K562 (cell line): ENCODE measurements at regions not wholly inside any gene's neighbourhood (a gene's known extent, or its start where the extent isn't known, plus 50 kb on each side); places are given as distances from the start of the nearest gene placed in this dataset.

Experiments used
- ATAC-seq: fragments of 200-7000 bp; cut with Tn5 transposase; 3 replicates; pipeline ENCODE4 v1.9.1; 2020; ENCODE audit warnings: moderate library complexity
- BruUV-seq: library from RNA; stranded (reverse); fragments of 400-500 nt; replicated peaks from 2 replicates; lab custom pipeline; 2021; lab: Mats Ljungman, UMichigan
- CTCF ChIA-PET: fragments of 300-600 bp; formaldehyde crosslinking; extraction: SDS; loops from one replicate; lab custom pipeline; 2021; ENCODE audit warnings: low intra/inter-chr PET ratio; lab: Yijun Ruan, JAX
- POLR2A ChIA-PET: fragments of 300-600, 350-650 bp; sonication (Branson Sonifier 250); formaldehyde crosslinking; extraction: SDS; loops from one replicate; lab custom pipeline; 2021; ENCODE audit warnings: antibody characterized with exemption, inconsistent platforms; lab: Yijun Ruan, JAX
- DNase-seq, 4 experiments: peaks; one replicate each; pipeline versions ENCODE4 v3.0.0 to v3.0.0-alpha.2; 2011 to 2018; ENCODE audit warnings: low spot score in 3 of 4, mixed read lengths in 3 of 4; ENCODE audit errors: extremely low read depth in 1 of 4
- FAIRE-seq: peaks from 2 replicates; lab custom pipeline; 2011; peaks lifted over from hg19 to GRCh38; lab: Jason Lieb, UNC
- H2AFZ ChIP-seq: 2 replicates; pipeline ENCODE4 v1.6.0; 2011; ENCODE audit warnings: low read depth, low read length, control low read depth, inconsistent platforms
- H3K27ac ChIP-seq: fragments of 200-600 bp; 3 replicates; pipeline ENCODE4 v1.8.0; 2011; ENCODE audit warnings: low read depth, mild to moderate bottlenecking, control low read depth, inconsistent platforms, low read length, moderate library complexity, mixed read lengths; ENCODE audit errors: extremely low read depth
- H3K27me3 ChIP-seq, 2 experiments: fragments of 300-600 bp in 1 of 2; 2 replicates in 1 of 2; 3 replicates in 1 of 2; pipeline versions ENCODE4 v1.6.0 to v1.8.0; 2011; ENCODE audit warnings: inconsistent platforms in 2 of 2, low read length in 2 of 2, mild to moderate bottlenecking in 1 of 2, mixed read lengths in 1 of 2, moderate library complexity in 1 of 2; ENCODE audit not compliant: control insufficient read depth in 2 of 2, insufficient read depth in 2 of 2
- H3K36me3 ChIP-seq: fragments of 300-600 bp; 3 replicates; pipeline ENCODE4 v1.8.0; 2011; ENCODE audit warnings: mild to moderate bottlenecking, low read length, inconsistent platforms; ENCODE audit not compliant: control insufficient read depth, insufficient read depth
- H3K4me1 ChIP-seq, 2 experiments: fragments of 200-600 bp in 1 of 2; replicated peaks in 1 of 2; 2 replicates in 1 of 2; 3 replicates in 1 of 2; pipeline versions ENCODE4 v1.5.1 to v1.8.0; 2011; ENCODE audit warnings: inconsistent platforms in 2 of 2, low read length in 2 of 2, mild to moderate bottlenecking in 1 of 2, mixed read lengths in 1 of 2, moderate library complexity in 1 of 2; ENCODE audit not compliant: control insufficient read depth in 2 of 2, insufficient read depth in 2 of 2
- H3K4me2 ChIP-seq: 2 replicates; pipeline ENCODE4 v1.6.1; 2011; ENCODE audit warnings: low read length, control low read depth, inconsistent platforms, mixed read lengths; ENCODE audit not compliant: insufficient read depth
- H3K4me3 ChIP-seq: fragments of 200-600 bp; sonication (generic), shearing (Covaris generic); 2 replicates; pipeline ENCODE4 v1.5.1; 2016; ENCODE audit warnings: control low read depth, inconsistent platforms
- H3K79me2 ChIP-seq: fragments of 200-600 bp; 3 replicates; pipeline ENCODE4 v1.8.0; 2011; ENCODE audit warnings: low read length, inconsistent platforms; ENCODE audit not compliant: control insufficient read depth, insufficient read depth
- H3K9ac ChIP-seq, 2 experiments: 2 replicates each; pipeline versions ENCODE4 v1.6.0 to v1.6.1; 2011; ENCODE audit warnings: low read depth in 2 of 2, low read length in 2 of 2, control low read depth in 1 of 2, inconsistent platforms in 1 of 2, mild to moderate bottlenecking in 1 of 2, mixed read lengths in 1 of 2; ENCODE audit not compliant: insufficient read depth in 1 of 2
- H3K9me1 ChIP-seq: one replicate; pipeline ENCODE4 v1.6.0; 2011; ENCODE audit warnings: inconsistent platforms, mild to moderate bottlenecking, low read length, moderate library complexity; ENCODE audit not compliant: control insufficient read depth, insufficient read depth
- H3K9me3 ChIP-seq: replicated peaks from 2 replicates; pipeline ENCODE4 v1.5.1; 2011; ENCODE audit warnings: low read depth, low read length, inconsistent platforms; ENCODE audit not compliant: control insufficient read depth, insufficient read depth
- H4K20me1 ChIP-seq: replicated peaks from 2 replicates; pipeline ENCODE4 v1.6.1; 2011; ENCODE audit warnings: low read length, inconsistent platforms, mixed read lengths; ENCODE audit not compliant: control insufficient read depth, insufficient read depth
- FOSL1 ChIP-seq: fragments of 200-800 bp; sonication (Bioruptor generic); conservative IDR thresholded peaks from 2 replicates; pipeline ENCODE4 v1.6.1; 2016; ENCODE audit warnings: missing genetic modification characterization, missing compliant biosample characterization
- ID3 ChIP-seq, 2 experiments: fragments of 250-450 bp in 1 of 2; fragments of 450-650 bp in 1 of 2; sonication (Bioruptor Pico) in 1 of 2; IDR thresholded peaks; 2 replicates each; pipeline versions ENCODE4 v1.6.1 to v1.8.0; 2016 to 2021; ENCODE audit warnings: mild to moderate bottlenecking in 2 of 2, moderate library complexity in 2 of 2, missing compliant biosample characterization in 1 of 2, missing genetic modification characterization in 1 of 2
- KDM1A ChIP-seq, 2 experiments: fragments of 450-650 bp; IDR thresholded peaks; 2 replicates each; pipeline ENCODE4 v1.6.1; 2016; ENCODE audit warnings: mild to moderate bottlenecking in 2 of 2
- PTTG1 ChIP-seq: fragments of 450-650 bp; IDR thresholded peaks from 2 replicates; pipeline ENCODE4 v1.6.1; 2016; ENCODE audit warnings: low read depth, mild to moderate bottlenecking, missing genetic modification characterization, missing compliant biosample characterization
- SMARCA5 ChIP-seq: fragments of 450-650 bp; IDR thresholded peaks from 2 replicates; pipeline ENCODE4 v1.6.1; 2016
- TEAD1 ChIP-seq, 2 experiments: fragments of 450-650 bp in 1 of 2; sonication (generic) in 1 of 2; formaldehyde crosslinking; IDR thresholded peaks; 2 replicates each; pipeline versions ENCODE4 v1.4.0 to v1.8.0; 2020 to 2022; ENCODE audit warnings: mild to moderate bottlenecking in 2 of 2, missing genetic modification reagents in 1 of 2
- ZBTB11 ChIP-seq, 3 experiments: fragments of 200-800 bp in 1 of 3; fragments of 250-450 bp in 1 of 3; fragments of 450-650 bp in 1 of 3; sonication (Bioruptor Pico) in 1 of 3; sonication (Bioruptor generic) in 1 of 3; formaldehyde crosslinking in 1 of 3; IDR thresholded peaks; 2 replicates each; pipeline versions ENCODE4 v1.6.1 to v1.8.0; 2016 to 2022; ENCODE audit warnings: mild to moderate bottlenecking in 2 of 3, missing genetic modification characterization in 2 of 3, missing compliant biosample characterization in 1 of 3, moderate library complexity in 1 of 3
- WGBS: fragments of 100-300 bp; shearing (Covaris generic); methylation state at CpG from one replicate; pipeline ENCODE4 v1.1.6; 2016; ENCODE audit warnings: low coverage, mixed read lengths; ENCODE audit not compliant: insufficient coverage; ENCODE audit errors: missing lambda C conversion rate; 5-methylcytosine and 5-hydroxymethylcytosine counted together
- in situ Hi-C: fragments of 300-500 bp; cut with MboI; formaldehyde crosslinking; loops from 4 replicates; pipeline ENCODE4 v1.15.0; 2018; ENCODE audit warnings: inconsistent platforms, mixed read lengths
- intact Hi-C: fragments of 100-400 bp; cut with micrococcal nuclease; formaldehyde crosslinking; loops from 2 replicates; pipeline ENCODE4 v1.14.2; 2022

GRCh38 chr20:54844346-54844745, 369.0 kb downstream of the DOK5 start:
- DNase-seq = no peak
- in situ Hi-C loops = no loop called here
- no peak overlapping the region for H3K27ac ChIP-seq

GRCh38 chr20:54843865-54844264, 368.5 kb downstream of the DOK5 start:
- Histone ChIP-seq H3K36me3 (no peaks in the 10 kb centered on the region), H2AFZ (no peak overlapping the region), H3K27me3 (no peaks in the 10 kb centered on the region), H3K79me2 (no peaks in the 10 kb centered on the region), H3K9me1 (no peaks in the 10 kb centered on the region), H3K9ac (no peak overlapping the region), H3K4me2 (no peak overlapping the region), H3K4me3 (no peak overlapping the region), H3K27ac (no peak overlapping the region), H3K4me1 (no peaks in the 10 kb centered on the region), H4K20me1 (no peaks in the 10 kb centered on the region), H3K9me3 (0 out of 2 replicates have a peak, but pooled peaks cover 2% of the 10 kb centered on the region)
- intact Hi-C loops (no loop called here), in situ Hi-C loops (no loop called here)
- ATAC-seq = no peak
- WGBS = 1% methylated on average over 5 of the region's 5 CpGs
- ChIA-PET CTCF (no interaction called here), POLR2A (no interaction called here)
- no peak for FAIRE-seq
- no peak for DNase-seq
- no TSS peak for BruUV-seq
- TF ChIP-seq SMARCA5 (no peak), ID3 (CRISPR knock-in tag; IDR thresholded peaks at IDR 0.05) (no peak), ID3 (tag; IDR thresholded peaks at IDR 0.05) (no peak), TEAD1 (CRISPR knock-in tag; IDR thresholded peaks at IDR 0.05) (no peak), FOSL1 (tag) (no peak), PTTG1 (tag) (no peak), ZBTB11 (CRISPR knock-in tag; IDR thresholded peaks at IDR 0.05) (peak in 1 of 3 experiments; percentile 85; a peak in 2 of 6 replicates)

More at GRCh38 chr20:54844346-54844745, 369.0 kb downstream of the DOK5 start:
- ATAC-seq (no peak), FAIRE-seq (no peak)
- Histone ChIP-seq H3K4me1 (no peaks in the 10 kb centered on the region), H3K9me3 (0 out of 2 replicates have a peak, but pooled peaks cover 2% of the 10 kb centered on the region), H3K9ac (no peak overlapping the region), H3K36me3 (no peaks in the 10 kb centered on the region), H3K27me3 (no peaks in the 10 kb centered on the region), H3K4me2 (no peak overlapping the region), H3K79me2 (no peaks in the 10 kb centered on the region), H3K9me1 (no peaks in the 10 kb centered on the region), H4K20me1 (no peaks in the 10 kb centered on the region), H2AFZ (no peak overlapping the region), H3K4me3 (no peak overlapping the region)
- CTCF ChIA-PET = no interaction called here
- intact Hi-C loops = no loop called here
- TF ChIP-seq KDM1A (IDR thresholded peaks at IDR 0.05) = no peak
- 0% methylated on average over 2 of the region's 2 CpGs for WGBS
- POLR2A ChIA-PET = no interaction called here
- no TSS peak for BruUV-seq
